ENCODE measurements at regions not wholly inside any gene's neighbourhood (a gene's known extent, or its start where the extent isn't known, plus 50 kb on each side); places are given as distances from the start of the nearest gene placed in this dataset.

DNA sequence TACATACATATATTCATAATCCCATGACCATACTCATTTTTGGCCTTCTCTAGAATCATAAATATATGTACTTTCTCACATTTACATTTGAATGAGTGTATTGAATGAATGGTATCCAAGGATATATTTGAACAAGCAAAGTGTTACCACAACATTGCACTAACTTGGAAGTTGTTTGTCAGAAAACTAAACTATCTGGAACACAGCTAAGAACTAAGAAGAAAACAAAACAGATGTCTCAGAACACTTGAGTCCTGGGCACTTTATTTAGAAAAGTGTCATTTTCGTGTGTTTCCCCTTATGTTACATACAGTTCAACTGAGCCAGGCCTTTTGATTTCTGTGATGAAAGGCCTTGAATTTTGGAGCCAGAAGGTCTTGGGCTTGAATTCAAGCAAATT lies 466.7 kb upstream of the FAT1 start:
- no peak for DNase-seq

DNA sequence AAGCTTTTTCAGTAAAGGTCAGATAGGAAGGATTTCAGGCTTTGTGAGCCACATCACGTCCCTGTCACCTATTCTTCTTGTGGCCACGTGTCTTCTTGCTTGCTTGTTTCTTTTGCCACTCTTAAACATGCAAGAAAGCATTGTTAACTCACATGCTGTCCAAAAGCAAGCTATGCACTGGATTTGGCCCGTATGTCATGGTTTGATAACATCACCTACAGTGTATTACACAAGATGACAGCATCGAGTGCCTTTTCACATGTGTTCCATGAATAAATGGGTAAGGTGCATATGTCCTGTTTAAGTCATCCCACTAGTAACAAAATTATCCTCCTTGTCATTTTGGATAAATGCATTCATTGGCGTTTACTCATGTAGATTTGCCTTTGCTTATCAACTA lies 468.0 kb upstream of the FAT1 start:
- DNase-seq: no peak

DNA sequence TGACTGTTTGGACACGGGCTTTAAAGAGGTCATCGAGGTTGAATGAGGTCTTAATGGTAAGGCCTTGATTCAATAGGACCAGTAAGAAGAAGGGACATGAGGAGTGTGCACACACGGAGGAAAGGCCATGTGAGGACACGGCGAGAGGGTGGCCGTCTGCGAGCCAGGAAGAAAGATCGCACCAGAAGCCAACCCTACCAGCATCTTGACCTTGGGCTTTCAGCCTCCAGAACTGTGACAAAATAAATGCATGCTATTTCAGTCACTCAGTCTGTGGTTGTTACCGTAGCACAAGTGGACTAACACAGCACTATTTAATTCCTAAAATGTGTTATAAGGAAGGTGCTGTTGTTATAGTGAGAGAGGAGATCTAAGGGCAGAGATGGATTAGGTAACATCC lies 468.6 kb upstream of the FAT1 start:
- DNase-seq: no peak

DNA sequence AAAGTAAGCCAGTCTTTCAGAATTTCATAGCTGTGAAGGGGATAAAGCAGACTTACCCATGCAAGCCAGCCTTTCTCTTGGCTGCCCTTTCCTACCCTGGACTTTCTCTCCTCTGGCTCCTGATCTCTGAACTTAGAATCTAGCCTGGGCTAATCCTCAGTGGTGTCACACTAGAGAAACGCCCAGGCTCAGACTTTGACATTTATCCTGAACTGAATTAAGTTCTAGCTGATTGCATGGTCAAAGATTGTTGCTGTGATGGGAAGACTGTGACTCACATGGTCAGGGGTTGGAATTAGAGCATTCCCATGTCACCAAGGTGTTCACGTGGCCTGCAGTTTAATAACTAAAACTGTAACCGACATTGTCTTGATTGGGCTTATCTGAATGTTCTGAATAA lies 469.5 kb upstream of the FAT1 start:
- DNase-seq: no peak

DNA sequence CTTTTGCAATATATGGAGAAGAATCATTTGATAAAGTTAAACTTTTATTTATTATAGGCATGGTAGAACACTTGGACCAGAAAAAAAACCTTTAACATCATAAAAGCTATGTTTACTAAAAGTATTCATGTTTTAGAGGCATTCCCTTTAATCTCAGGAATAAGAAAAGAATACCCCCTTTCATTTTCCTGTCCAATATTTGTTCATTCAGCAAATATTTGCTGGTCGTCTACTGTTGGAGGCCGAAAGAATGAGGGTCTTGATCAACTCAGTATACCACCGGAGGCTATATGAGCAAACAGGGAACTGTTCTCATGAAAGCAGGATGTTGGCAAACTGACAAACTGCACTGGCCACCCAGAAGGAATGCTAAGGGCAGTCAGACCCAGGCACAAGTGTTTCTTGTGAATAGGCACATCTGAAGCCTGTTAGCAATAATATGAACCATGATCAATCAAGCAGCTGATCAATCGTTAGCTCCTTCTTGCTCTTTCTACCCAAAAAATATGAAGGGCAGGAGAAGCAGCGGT lies 480.8 kb upstream of the FAT1 start:
- DNase-seq: no peak

GRCh38 chr4:187207931-187208330 lies 484.3 kb upstream of the FAT1 start:
- no peak for DNase-seq

DNA sequence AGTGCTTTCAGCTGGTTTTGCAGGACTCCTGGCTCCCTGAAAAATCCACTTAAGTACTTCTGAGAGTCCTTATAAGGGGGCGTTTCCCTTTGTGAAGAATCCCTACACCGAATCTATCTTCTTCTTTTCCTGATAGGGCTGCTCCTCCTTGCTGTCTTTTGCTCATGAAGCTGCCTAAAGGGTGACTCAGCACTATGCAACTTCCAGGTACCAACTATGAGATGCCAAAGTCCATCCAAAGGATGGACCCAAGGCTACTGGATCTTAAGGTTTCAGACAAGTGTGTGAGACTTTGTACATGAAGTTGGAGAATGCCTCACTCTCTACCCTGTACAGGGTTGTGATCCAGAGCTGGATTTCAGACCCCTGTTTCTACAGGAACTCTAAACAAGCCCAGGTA lies 485.0 kb upstream of the FAT1 start:
- no peak for DNase-seq

GRCh38 chr4:187209921-187210613 lies 486.4 kb upstream of the FAT1 start:
- DNase-seq: peak; percentile 17

GRCh38 chr4:187212446-187213080 lies 488.9 kb upstream of the FAT1 start:
- no peak for DNase-seq

GRCh38 chr4:187215438-187215837 lies 491.8 kb upstream of the FAT1 start:
- DNase-seq: no peak

- no peak for DNase-seq
Observed at GRCh38 chr4:187218705-187219245, 495.1 kb upstream of the FAT1 start.

- DNase-seq: no peak
Observed at GRCh38 chr4:187224560-187224959, 500.9 kb upstream of the FAT1 start.

DNA sequence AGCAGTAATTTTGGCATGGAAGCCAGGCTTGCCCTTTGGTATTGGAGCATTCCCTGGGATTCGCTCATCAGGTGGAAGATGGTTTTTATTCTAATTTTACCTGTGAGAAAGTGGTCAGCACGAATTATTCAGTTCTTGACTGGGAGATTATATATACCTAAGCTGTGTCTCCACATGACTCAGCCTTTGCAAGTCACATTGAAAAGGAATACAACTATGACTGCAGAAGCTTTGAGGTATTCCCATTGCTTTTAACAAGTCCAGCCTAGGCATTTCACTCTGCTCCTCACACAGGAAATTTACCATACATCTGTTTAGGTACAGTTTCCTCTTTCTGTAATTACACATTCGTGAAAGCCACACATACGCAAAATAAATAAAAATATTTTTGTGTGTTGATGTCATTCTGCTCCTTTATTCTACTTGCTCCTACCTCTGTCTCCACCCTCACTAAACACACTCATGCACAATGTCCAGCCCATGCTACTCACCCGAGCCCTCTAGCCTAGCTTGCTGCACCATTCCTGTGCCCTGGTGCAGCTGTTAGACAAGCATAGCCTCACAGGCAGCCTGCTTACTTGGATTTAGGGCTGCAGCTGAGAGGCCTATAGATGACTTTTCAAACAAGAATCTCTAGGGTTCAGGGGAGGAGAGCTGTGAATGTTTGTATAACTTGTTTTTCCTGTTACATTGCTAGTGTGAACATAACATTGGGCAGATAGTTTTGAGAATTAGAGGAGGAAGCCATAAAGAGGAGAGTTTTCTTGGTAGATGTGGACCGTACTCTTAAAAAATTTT lies 504.4 kb upstream of the FAT1 start:
- no peak for DNase-seq

DNA sequence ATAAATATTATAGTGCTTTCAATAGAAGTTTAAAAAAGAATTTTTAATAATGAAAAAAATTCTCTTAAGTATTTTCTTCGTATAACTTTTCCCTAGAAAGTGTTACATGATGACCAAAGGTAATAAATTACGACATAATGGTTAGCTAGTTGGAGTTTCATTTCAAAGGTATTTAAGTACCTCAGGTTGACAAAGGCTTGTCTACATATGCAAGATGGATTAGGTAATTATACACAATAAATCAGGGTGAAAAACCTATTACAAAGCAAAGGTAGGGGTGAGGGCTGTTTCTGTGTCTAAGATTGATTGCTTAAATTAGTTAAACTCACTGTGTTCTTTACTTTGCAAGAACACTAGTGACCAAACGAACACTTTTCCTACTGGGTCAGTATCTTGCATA lies 508.5 kb upstream of the FAT1 start:
- no peak for DNase-seq

- no peak for DNase-seq
Observed at GRCh38 chr4:187232796-187233195, 509.1 kb upstream of the FAT1 start.

DNA sequence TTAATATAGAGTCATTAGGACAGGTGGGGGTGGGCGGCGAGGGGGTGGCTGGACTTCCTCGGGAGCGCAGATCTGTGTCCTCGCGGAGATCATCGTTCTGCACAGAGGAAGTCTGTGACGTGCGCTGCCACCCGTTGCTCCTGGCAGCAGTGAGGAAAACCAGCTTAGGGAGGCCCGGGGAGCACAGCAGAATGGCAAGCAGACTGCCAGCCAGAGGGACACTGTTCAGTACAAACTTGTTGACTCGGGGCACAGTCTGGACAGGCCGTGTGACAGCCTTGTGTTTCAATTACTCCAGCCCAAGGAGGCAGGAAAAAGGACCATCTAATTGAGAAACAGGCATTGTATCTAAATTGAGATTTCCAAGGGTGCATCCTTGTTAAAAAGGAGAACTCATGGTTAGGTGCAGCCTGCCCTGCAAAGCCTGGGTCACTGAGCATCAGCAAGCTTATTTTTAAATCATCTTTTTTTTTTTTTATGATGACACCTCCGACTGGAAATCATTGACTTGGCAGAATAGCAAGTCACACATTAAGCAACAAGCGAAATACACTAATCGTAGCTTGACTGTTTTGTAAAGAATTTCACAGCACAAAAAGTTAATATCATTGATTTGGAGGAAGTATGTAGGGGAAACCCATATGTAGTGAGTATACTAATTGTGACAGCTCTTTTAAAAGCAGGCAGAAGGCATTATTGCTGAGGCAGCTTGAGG lies 512.0 kb upstream of the FAT1 start:
- DNase-seq: no peak

- DNase-seq: no peak
Observed at GRCh38 chr4:187236209-187236890, 512.7 kb upstream of the FAT1 start.

DNA sequence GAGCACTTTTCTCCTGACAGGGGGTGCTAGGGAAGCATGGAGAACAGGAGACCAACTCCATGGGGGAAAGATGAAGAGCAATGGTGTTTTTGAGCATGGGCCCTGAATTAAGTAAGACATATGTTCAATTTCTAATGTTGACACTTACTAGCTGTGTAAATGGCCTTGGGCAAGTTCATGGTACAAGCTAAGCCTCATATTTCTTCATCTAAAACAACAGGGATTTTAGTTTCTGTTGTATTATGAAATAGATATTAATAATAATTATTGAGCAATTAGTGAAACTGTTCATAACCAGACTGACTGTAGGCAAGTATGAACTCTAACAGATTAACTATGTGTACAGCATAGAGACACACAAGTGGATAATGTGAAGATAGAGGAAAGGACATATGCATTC lies 515.0 kb upstream of the FAT1 start:
- no peak for DNase-seq

DNA sequence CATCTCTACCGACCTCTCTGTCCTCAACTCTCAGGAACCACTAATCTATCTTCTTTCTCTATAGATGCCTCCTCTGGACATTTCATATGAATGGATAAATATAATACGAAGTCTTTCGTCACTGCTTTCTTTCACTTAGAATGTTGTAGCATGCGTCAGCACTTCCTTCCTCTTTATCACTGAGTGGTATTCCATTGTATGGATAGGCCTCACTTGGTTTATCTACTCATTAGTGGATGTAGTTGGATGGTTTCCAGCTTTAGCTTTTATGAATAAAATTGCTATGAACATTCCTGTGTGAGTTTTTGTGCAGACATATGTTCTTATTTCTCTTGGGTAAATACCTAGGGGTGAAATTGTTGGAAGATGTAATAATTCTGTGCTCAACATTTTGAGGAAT lies 528.2 kb upstream of the FAT1 start:
- no peak for DNase-seq

- DNase-seq: no peak
Observed at GRCh38 chr4:187256897-187257296, 533.2 kb upstream of the FAT1 start.

DNA sequence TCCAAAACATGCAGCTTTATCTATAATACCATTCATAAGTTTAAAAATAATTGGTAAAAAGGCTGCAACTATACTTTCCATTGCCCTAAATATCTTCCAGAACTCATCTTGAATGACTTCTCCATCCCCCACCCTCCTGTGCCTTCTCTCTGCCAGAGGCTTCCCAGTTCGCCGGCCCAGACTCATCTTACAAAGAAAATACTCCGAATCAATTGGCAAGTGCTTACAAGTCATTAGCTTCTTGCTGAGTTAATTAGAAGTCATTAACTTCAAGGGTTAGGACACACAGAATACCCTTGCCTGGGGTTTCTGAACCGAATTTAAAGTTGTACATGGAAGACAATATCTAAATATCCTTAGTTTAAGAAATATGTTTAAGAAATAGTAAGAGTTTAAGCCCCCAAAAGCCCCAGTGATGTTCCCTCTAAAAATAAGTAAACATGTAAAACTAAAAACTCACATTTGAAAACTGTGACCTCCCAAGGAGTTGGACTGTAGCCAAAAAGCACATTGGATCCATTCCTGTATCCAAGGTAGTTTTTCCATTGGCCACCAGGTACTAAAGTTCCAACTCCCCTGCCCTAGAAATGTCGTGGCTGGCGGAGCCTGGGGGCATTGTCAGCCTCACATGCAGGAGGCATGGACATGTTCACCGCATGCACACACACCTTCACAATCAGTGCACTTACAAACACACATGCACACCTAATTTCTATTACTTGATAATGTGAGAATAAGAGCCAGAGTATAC lies 535.2 kb upstream of the FAT1 start:
- no peak for DNase-seq

DNA sequence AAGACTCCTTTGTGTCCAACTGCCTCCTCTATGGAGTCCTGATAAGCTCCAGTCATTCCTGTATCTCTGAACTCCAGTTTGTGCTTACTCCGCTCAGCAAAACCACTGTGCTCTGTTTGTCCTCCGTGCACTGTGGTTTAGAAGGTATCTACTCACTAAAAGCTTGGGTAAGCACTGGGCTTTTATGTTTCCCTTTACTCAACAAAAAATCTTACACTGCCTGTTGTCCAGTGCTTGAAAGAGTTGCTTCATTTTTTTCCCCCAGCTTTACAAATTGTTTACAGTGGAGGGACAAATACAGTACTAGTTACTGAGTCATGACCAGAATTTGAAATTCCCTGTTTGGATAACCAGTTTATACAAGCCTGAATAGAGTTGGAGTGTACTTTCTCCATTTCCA lies 545.3 kb upstream of the FAT1 start:
- no peak for DNase-seq
